ENCODE measurements at regions not wholly inside any gene's neighbourhood (a gene's known extent, or its start where the extent isn't known, plus 50 kb on each side); places are given as distances from the start of the nearest gene placed in this dataset.

GRCh38 chr17:70327723-70328122, 158.4 kb downstream of the KCNJ2 start:
- H2AFZ ChIP-seq (ENCODE audit: low read depth, low read length), result no peak overlapping the region
- no peak for TF ChIP-seq MYC (IDR thresholded peaks at IDR 0.05; ENCODE audit: low read depth, low read length)
- TF ChIP-seq CTCF (IDR thresholded peaks at IDR 0.05; ENCODE audit: extremely low read depth in 1 of 2, insufficient read depth in 1 of 2, low read depth in 1 of 2, low read length in 2 of 2), result no peak
- TF ChIP-seq MAX (IDR thresholded peaks at IDR 0.05; ENCODE audit: insufficient read depth, insufficient read length), result no peak
- TF ChIP-seq FOS (IDR thresholded peaks at IDR 0.05; ENCODE audit: borderline replicate concordance, insufficient read depth, low read length), result no peak
- TF ChIP-seq EZH2 (IDR thresholded peaks at IDR 0.05; ENCODE audit: borderline replicate concordance, low read depth, low read length, severe bottlenecking), result no peak
- no peak for TF ChIP-seq POLR2AphosphoS5 (IDR thresholded peaks at IDR 0.05; ENCODE audit: insufficient read depth, low read depth, low read length)
- TF ChIP-seq JUN (IDR thresholded peaks at IDR 0.05; ENCODE audit: borderline replicate concordance, insufficient read depth, insufficient read length, low read depth), result no peak
- TF ChIP-seq GATA2 (IDR thresholded peaks at IDR 0.05; ENCODE audit: insufficient read depth, insufficient read length, low read depth, low read length), result no peak
- TF ChIP-seq POLR2A (IDR thresholded peaks at IDR 0.05; ENCODE audit: low read depth, low read length), result no peak
- BruUV-seq (replicated peaks), result no TSS peak
- no peak overlapping the region for H3K27ac ChIP-seq (ENCODE audit: insufficient read depth, low read depth, low read length)
- ChIA-PET CTCF (no interaction called here), POLR2A (no interaction called here)
- intact Hi-C loops (cut with micrococcal nuclease), result no loop called here
- no peaks in the 10 kb centered on the region for H3K9me3 ChIP-seq (replicated peaks; ENCODE audit: control insufficient read depth, insufficient read depth, low read length)
- no peak overlapping the region for H3K9ac ChIP-seq (replicated peaks; ENCODE audit: extremely low read depth, insufficient read depth, low read length)
- no peaks in the 10 kb centered on the region for H3K36me3 ChIP-seq (ENCODE audit: control insufficient read depth in 2 of 2, extremely low read depth in 1 of 2, insufficient read depth in 2 of 2, low read length in 2 of 2)
- no peaks in the 10 kb centered on the region for H4K20me1 ChIP-seq (replicated peaks; ENCODE audit: control insufficient read depth, extremely low read depth, insufficient read depth, low read length)
- no peak overlapping the region for H3K4me2 ChIP-seq (ENCODE audit: insufficient read depth, low read length)
- FAIRE-seq, result no peak
- no peak for DNase-seq (ENCODE audit: low read depth, low spot score)
- dilution Hi-C loops (cut with MboI; ENCODE audit: extremely low pct_ligation_motif_present, low sequenced_read_pairs), result no loop called here
- no peaks in the 10 kb centered on the region for H3K79me2 ChIP-seq (ENCODE audit: control insufficient read depth, insufficient read depth, low read length)
- H3K4me3 ChIP-seq (replicated peaks in 1 of 3; ENCODE audit: insufficient read depth in 1 of 3, low read depth in 1 of 3, low read length in 3 of 3), result no peak overlapping the region
- no peaks in the 10 kb centered on the region for H3K27me3 ChIP-seq (ENCODE audit: control insufficient read depth in 2 of 2, insufficient read depth in 2 of 2, low read length in 2 of 2)
- no peaks in the 10 kb centered on the region for H3K9me1 ChIP-seq (replicated peaks; ENCODE audit: control insufficient read depth, extremely low read depth, insufficient read depth, low read length)
- no peaks in the 10 kb centered on the region for H3K4me1 ChIP-seq (ENCODE audit: control insufficient read depth, extremely low read depth, insufficient read depth, low read length)

All from endothelial cell of umbilical vein (primary cell).